Esophagus squamous epithelium (tissue), 5 donors: ENCODE measurements at regions not wholly inside any gene's neighbourhood (a gene's known extent, or its start where the extent isn't known, plus 50 kb on each side); places are given as distances from the start of the nearest gene placed in this dataset.

Experiments
- DNase-seq: peaks from one replicate; lab custom pipeline; 2025; lab: John Stamatoyannopoulos, UW
- H3K27ac ChIP-seq, 4 donors: fragments of 200-600 bp; sonication (generic); one replicate each; pipeline ENCODE4 v1.5.1; 2016 to 2019; ENCODE audit warnings: mild to moderate bottlenecking in 1 of 4
- H3K27me3 ChIP-seq, 4 donors: fragments of 200-600 bp; sonication (generic); 1 replicate in 3 of 4; 2 replicates in 1 of 4; pipeline versions ENCODE4 v1.5.1 to v1.6.0; 2017 to 2021; ENCODE audit warnings: antibody characterized with exemption in 1 of 4
- H3K36me3 ChIP-seq, 3 donors: fragments of 200-600 bp; sonication (generic); one replicate each; pipeline ENCODE4 v1.5.1; 2016 to 2019
- H3K4me1 ChIP-seq, 3 donors: fragments of 200-600 bp; sonication (generic); one replicate each; pipeline ENCODE4 v1.5.1; 2017 to 2019
- H3K4me3 ChIP-seq, 4 donors: fragments of 200-600 bp; sonication (generic); 1 replicate in 3 of 4; 2 replicates in 1 of 4; pipeline ENCODE4 v1.5.1; 2016 to 2019; ENCODE audit warnings: mild to moderate bottlenecking in 2 of 4, moderate library complexity in 1 of 4
- H3K9me3 ChIP-seq, 3 donors: fragments of 200-600 bp; sonication (generic); one replicate each; pipeline ENCODE4 v1.5.1; 2016 to 2019
- POLR2A ChIP-seq, 4 donors: fragments of 450-650 bp; IDR thresholded peaks; one replicate each; pipeline ENCODE4 v1.6.1; 2017; ENCODE audit warnings: antibody characterized with exemption in 4 of 4, mild to moderate bottlenecking in 4 of 4, moderate library complexity in 3 of 4
- WGBS, 2 donors: methylation state at CpG; one replicate each; pipeline ENCODE4 v1.1.5; 2018; 5-methylcytosine and 5-hydroxymethylcytosine counted together
- intact Hi-C: fragments of 100-400 bp; cut with DNase I; formaldehyde crosslinking; loops from one replicate; pipeline ENCODE4 v1.15.0; 2022
- TF ChIP-seq, protein P1 (sequence below), 6 experiments: fragments of 450-650 bp in 4 of 6; fragments of 200-600 bp in 2 of 6; sonication (generic) in 2 of 6; IDR thresholded peaks; one replicate each; pipeline ENCODE4 v1.5.1; 2016 to 2019; ENCODE audit warnings: antibody characterized with exemption in 6 of 6, mild to moderate bottlenecking in 4 of 6, moderate library complexity in 4 of 6
- donor health status: DM: yes; HTN: yes; CAD: no.

DNA sequence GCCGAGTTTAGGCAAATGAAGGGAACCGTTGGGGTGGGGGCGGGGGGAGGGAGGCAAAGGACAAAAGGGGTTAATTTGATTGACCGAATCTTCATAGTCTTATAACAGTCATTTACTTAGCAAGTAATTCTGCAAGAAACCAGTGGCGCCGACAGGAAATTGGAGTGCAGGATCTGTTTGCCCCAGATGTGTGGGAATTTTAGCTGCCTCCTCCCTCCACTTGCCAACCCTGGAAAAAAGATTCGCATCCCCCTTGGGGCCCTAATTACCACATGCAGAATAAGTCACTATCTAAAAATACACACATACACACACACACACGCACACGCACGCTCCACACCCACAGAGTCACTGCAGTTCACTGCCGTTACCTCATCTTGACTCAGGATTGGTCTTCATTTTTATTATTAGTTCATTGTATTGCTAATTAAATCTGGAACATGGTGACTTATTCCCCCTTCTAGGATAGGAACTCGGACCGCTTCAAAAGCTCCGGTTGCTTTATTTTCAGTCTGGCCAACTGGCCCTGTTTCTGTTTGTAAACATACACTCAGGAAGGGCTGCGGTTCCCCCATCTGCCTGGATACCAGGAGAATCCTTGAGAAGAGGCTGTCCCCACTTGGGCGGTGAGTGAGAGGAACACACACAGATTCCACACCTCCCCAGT, 241.6 kb upstream of the SALL1 start:
- 47 to 50% methylated on average over 14 to 15 of the region's 16 CpGs for WGBS, 2 donors
- no peak for TF ChIP-seq POLR2A (IDR thresholded peaks at IDR 0.05)
- TF ChIP-seq, protein P1, sequence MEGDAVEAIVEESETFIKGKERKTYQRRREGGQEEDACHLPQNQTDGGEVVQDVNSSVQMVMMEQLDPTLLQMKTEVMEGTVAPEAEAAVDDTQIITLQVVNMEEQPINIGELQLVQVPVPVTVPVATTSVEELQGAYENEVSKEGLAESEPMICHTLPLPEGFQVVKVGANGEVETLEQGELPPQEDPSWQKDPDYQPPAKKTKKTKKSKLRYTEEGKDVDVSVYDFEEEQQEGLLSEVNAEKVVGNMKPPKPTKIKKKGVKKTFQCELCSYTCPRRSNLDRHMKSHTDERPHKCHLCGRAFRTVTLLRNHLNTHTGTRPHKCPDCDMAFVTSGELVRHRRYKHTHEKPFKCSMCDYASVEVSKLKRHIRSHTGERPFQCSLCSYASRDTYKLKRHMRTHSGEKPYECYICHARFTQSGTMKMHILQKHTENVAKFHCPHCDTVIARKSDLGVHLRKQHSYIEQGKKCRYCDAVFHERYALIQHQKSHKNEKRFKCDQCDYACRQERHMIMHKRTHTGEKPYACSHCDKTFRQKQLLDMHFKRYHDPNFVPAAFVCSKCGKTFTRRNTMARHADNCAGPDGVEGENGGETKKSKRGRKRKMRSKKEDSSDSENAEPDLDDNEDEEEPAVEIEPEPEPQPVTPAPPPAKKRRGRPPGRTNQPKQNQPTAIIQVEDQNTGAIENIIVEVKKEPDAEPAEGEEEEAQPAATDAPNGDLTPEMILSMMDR (IDR thresholded peaks at IDR 0.05), result no peak
- intact Hi-C loops, result no loop called here
- no peaks in the 10 kb centered on the region for H3K9me3 ChIP-seq
- H3K27me3 ChIP-seq, result peaks cover 0 to 4% (median 0%) of the 10 kb centered on the region in 4 donors
- no peak for DNase-seq
- no peak overlapping the region for H3K4me3 ChIP-seq
- no peaks in the 10 kb centered on the region for H3K36me3 ChIP-seq
- H3K4me1 ChIP-seq, result no peaks in the 10 kb centered on the region
- H3K27ac ChIP-seq, result peak overlapping the region in 2 of 4 donors; percentile 29 to 43

DNA sequence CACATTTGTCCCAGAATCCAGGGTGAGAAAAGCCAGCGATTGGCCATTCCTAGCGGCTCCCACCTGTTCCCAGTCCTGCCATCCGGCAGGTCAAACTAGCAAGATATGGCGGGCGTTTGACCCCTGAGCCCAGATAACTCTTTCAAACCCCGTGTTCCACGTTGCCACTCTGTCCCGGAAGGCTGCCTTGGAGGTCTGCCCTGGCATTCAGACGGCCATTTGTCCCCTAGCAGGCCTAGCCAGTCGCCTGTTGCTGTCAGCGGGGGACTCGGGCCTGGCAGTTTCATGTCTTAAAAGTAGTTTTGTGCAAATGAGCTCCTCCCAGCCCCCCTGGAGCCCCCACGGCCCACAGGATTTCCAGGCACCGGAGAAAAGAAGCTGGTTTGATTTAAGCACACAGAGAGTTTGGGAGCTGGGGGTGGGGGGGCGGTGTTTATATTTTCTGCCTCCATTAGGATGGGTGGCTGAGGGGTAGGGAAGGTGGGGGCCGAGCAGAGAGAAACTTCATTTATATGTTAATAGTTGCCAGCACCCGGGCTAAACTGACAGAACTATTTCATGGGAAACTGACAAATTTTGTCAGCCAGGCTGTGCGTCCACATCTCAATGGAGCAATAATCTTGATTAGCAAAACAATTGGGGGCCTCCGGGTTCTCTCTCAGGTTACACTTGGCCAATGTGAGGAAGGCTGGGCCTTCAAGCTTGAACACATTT, 240.9 kb upstream of the SALL1 start:
- no peaks in the 10 kb centered on the region for H3K4me1 ChIP-seq
- 48 to 51% methylated on average over 13 to 17 of the region's 19 CpGs for WGBS, 2 donors
- no peaks in the 10 kb centered on the region for H3K9me3 ChIP-seq
- DNase-seq, result no peak
- H3K27ac ChIP-seq, result peak overlapping the region in 1 of 4 donors; percentile 5
- no peaks in the 10 kb centered on the region for H3K36me3 ChIP-seq
- no peak for TF ChIP-seq POLR2A (IDR thresholded peaks at IDR 0.05)
- TF ChIP-seq, protein P1 (IDR thresholded peaks at IDR 0.05), result no peak
- no peak overlapping the region for H3K4me3 ChIP-seq
- peaks cover 0 to 4% (median 0%) of the 10 kb centered on the region in 4 donors for H3K27me3 ChIP-seq
- intact Hi-C loops, result no loop called here

DNA sequence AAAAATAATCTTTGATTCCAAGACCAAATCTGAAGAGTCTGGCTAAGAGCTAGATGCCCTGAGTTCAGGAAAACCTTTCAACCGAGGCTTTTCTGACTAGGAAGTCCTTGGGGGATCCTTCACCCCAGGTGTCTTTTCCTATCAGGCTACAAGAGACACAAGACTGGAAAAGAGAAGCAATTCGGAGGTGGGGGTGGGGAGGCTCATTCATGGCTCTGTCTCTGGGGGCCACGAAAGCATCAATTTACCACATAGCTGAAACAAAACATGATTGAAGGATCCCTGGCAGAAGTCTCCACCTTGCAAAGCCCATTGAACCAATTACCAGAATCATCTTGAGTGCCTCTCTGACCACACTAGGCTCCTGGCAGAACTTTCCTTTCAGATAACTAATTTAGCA, 239.8 kb upstream of the SALL1 start:
- intact Hi-C loops, result no loop called here
- TF ChIP-seq POLR2A (IDR thresholded peaks at IDR 0.05), result no peak
- TF ChIP-seq, protein P1 (IDR thresholded peaks at IDR 0.05), result no peak
- Histone ChIP-seq H3K4me3 (no peak overlapping the region), H3K9me3 (no peaks in the 10 kb centered on the region), H3K27ac (no peak overlapping the region), H3K4me1 (no peaks in the 10 kb centered on the region), H3K36me3 (no peaks in the 10 kb centered on the region), H3K27me3 (peaks cover 0 to 4% (median 0%) of the 10 kb centered on the region in 4 donors)
- no peak for DNase-seq
- 59 to 61% methylated on average over 3 of the region's 3 CpGs for WGBS, 2 donors

DNA sequence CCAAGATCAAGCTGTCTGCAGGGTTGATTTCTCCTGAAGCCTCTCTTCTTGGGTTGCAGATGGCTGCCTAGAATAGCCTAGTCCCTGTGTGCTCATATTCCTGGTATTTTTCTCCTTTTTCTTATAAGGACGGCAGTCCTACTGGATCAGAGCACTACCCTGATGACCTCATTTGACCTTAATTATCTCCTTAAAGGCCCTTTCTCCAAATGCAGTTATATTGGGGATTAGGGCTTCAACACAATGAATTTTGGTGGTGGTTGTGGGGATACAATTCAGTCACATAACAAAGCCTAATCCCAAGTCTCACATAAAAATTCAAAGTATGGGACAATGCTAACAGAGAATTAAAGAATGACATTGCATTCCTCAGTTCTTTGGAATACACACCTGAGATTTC, 238.8 kb upstream of the SALL1 start:
- intact Hi-C loops, result no loop called here

More for the DNA sequence above, 238.8 kb upstream of the SALL1 start:
- no peak overlapping the region for H3K27ac ChIP-seq
- no peak for TF ChIP-seq POLR2A (IDR thresholded peaks at IDR 0.05)
- TF ChIP-seq, protein P1 (IDR thresholded peaks at IDR 0.05), result no peak
- DNase-seq, result no peak
- peaks cover 0 to 4% (median 0%) of the 10 kb centered on the region in 4 donors for H3K27me3 ChIP-seq
- no peaks in the 10 kb centered on the region for H3K9me3 ChIP-seq
- H3K4me3 ChIP-seq, result no peak overlapping the region
- H3K4me1 ChIP-seq, result no peaks in the 10 kb centered on the region
- 64 to 67% methylated on average over 1 of the region's 1 CpG for WGBS, 2 donors
- H3K36me3 ChIP-seq, result no peaks in the 10 kb centered on the region
